ENCODE measurements at regions not wholly inside any gene's neighbourhood (a gene's known extent, or its start where the extent isn't known, plus 50 kb on each side); places are given as distances from the start of the nearest gene placed in this dataset.

- intact Hi-C loops (cut with micrococcal nuclease) = no loop called here
- BruUV-seq (replicated peaks) = no TSS peak
- no peak for TF ChIP-seq SNIP1 (IDR thresholded peaks at IDR 0.05; ENCODE audit: low read depth)
- TF ChIP-seq NELFE (IDR thresholded peaks at IDR 0.05; ENCODE audit: insufficient read depth, insufficient read length) = no peak
- TF ChIP-seq ZNF407 (IDR thresholded peaks at IDR 0.05; ENCODE audit: low read depth) = no peak
- TF ChIP-seq MAFG (tag; conservative IDR thresholded peaks at IDR 0.05) = no peak
- no peak for TF ChIP-seq IRF2 (CRISPR knock-in tag; IDR thresholded peaks at IDR 0.05)
- TF ChIP-seq ZNF280A (IDR thresholded peaks at IDR 0.05; ENCODE audit: low read depth, partially characterized antibody) = no peak
- TF ChIP-seq MAFF (IDR thresholded peaks at IDR 0.05; ENCODE audit: low read length) = no peak
- TF ChIP-seq, protein P1, sequence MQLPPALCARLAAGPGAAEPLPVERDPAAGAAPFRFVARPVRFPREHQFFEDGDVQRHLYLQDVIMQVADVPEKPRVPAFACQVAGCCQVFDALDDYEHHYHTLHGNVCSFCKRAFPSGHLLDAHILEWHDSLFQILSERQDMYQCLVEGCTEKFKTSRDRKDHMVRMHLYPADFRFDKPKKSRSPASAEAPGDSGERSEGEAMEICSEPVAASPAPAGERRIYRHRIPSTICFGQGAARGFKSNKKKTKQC (CRISPR knock-in tag; IDR thresholded peaks at IDR 0.05) = no peak
- no peak for TF ChIP-seq ZHX1 (conservative IDR thresholded peaks at IDR 0.05; ENCODE audit: low read length)
- no peak for TF ChIP-seq ZBED1 (IDR thresholded peaks at IDR 0.05)
- no peak for TF ChIP-seq THRAP3 (IDR thresholded peaks at IDR 0.05; ENCODE audit: borderline replicate concordance)
- no peak for TF ChIP-seq ZKSCAN3 (CRISPR knock-in tag; IDR thresholded peaks at IDR 0.05)
These were observed 137.6 kb upstream of the ESX1 start for GRCh38 chrX:104392350-104392749.

More at GRCh38 chrX:104392350-104392749, 137.6 kb upstream of the ESX1 start:
- Histone ChIP-seq H3K9me1 (ENCODE audit: control insufficient read depth, insufficient read depth, low read length) (no peaks in the 10 kb centered on the region), H2AFZ (ENCODE audit: low read depth, low read length) (no peak overlapping the region), H3K27me3 (ENCODE audit: control insufficient read depth in 2 of 2, insufficient read depth in 2 of 2, low read length in 2 of 2) (no peaks in the 10 kb centered on the region), H3K4me2 (ENCODE audit: insufficient read depth, low read length) (no peak overlapping the region), H3K79me2 (ENCODE audit: control insufficient read depth, insufficient read depth, low read length) (no peaks in the 10 kb centered on the region), H4K20me1 (replicated peaks; ENCODE audit: control insufficient read depth, insufficient read depth, low read length) (no peaks in the 10 kb centered on the region), H3K27ac (ENCODE audit: extremely low read depth, low read depth, low read length) (no peak overlapping the region), H3K4me3 (no peak overlapping the region), H3K36me3 (ENCODE audit: control insufficient read depth, insufficient read depth, low read length) (no peaks in the 10 kb centered on the region), H3K9ac (ENCODE audit: insufficient read depth in 1 of 2, low read depth in 2 of 2, low read length in 2 of 2) (no peak overlapping the region), H3K4me1 (replicated peaks in 1 of 2; ENCODE audit: control insufficient read depth in 2 of 2, insufficient read depth in 2 of 2, low read length in 2 of 2) (no peaks in the 10 kb centered on the region), H3K9me3 (replicated peaks; ENCODE audit: control insufficient read depth, insufficient read depth, low read depth, low read length) (no peaks in the 10 kb centered on the region)
- FAIRE-seq = no peak
- ChIA-PET CTCF (ENCODE audit: low intra/inter-chr PET ratio) (no interaction called here), POLR2A (no interaction called here)
- no peak for ATAC-seq
- WGBS (ENCODE audit: insufficient coverage, low coverage, missing lambda C conversion rate) = 4% methylated on average over 4 of the region's 4 CpGs
- in situ Hi-C loops (cut with MboI) = no loop called here
- DNase-seq (ENCODE audit: extremely low read depth in 1 of 4, low spot score in 3 of 4) = no peak

Measured in K562 (cell line).